HL-60 (cell line): ENCODE measurements at regions not wholly inside any gene's neighbourhood (a gene's known extent, or its start where the extent isn't known, plus 50 kb on each side); places are given as distances from the start of the nearest gene placed in this dataset.

Source experiments
- DNase-seq, 2 experiments: peaks; one replicate each; pipeline ENCODE4 v3.0.0-alpha.2; 2010 to 2020; ENCODE audit warnings: low read depth in 1 of 2, low spot score in 1 of 2
- H3K27ac ChIP-seq: fragments of 250-450 bp; sonication (Bioruptor Pico); replicated peaks from 2 replicates; pipeline ENCODE4 v1.5.1; 2020; ENCODE audit warnings: mild to moderate bottlenecking, moderate library complexity
- H3K27me3 ChIP-seq: fragments of 250-450 bp; sonication (Bioruptor Pico); 2 replicates; pipeline ENCODE4 v1.5.1; 2021; ENCODE audit warnings: mild to moderate bottlenecking, moderate library complexity; ENCODE audit not compliant: insufficient read depth, poor library complexity, severe bottlenecking
- H3K4me3 ChIP-seq: replicated peaks from 2 replicates; pipeline ENCODE4 v1.5.1; 2011; ENCODE audit warnings: mild to moderate bottlenecking, control low read depth, low read length; ENCODE audit not compliant: insufficient read depth
- GABPA ChIP-seq: IDR thresholded peaks from 2 replicates; pipeline ENCODE4 v1.6.1; 2012; ENCODE audit warnings: low read depth
- POLR2AphosphoS5 ChIP-seq: IDR thresholded peaks from 2 replicates; pipeline ENCODE4 v1.6.1; 2012; ENCODE audit warnings: low read depth
- SPI1 ChIP-seq: IDR thresholded peaks from 2 replicates; pipeline ENCODE4 v1.6.1; 2012; ENCODE audit warnings: low read depth, mild to moderate bottlenecking, borderline replicate concordance
- TF ChIP-seq, protein P1 (sequence below): IDR thresholded peaks from 2 replicates; pipeline ENCODE4 v1.6.1; 2012; ENCODE audit warnings: low read depth; ENCODE audit not compliant: insufficient replicate concordance
- TF ChIP-seq, protein P2 (sequence below): IDR thresholded peaks from one replicate; pipeline ENCODE4 v1.5.1; 2011; ENCODE audit warnings: low read length, control low read depth, inconsistent platforms; ENCODE audit not compliant: insufficient read depth

DNA sequence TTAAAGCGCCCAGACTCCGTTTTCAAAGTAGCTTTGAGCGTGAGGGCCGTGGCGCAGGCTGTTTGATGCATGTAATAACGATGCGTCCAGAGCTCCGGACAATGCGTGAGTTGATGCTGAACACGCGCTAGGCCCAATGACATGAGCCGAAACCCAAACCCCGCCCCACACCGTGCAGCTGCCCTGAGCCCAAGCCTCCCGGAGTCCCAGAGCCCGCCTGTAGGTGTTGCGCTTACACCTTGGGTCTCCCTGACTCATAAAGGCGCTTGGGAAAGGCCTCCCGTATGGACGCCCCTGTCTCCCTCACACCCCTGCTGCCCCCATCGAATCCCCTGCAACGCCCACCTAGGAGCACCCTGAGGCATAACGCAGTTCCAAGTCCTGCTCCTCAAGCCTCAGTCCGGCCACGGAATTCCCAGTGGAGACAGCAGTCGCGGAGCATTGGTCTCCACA is 87.6 kb downstream of the ERMARD start:
- no peak for TF ChIP-seq POLR2AphosphoS5
- TF ChIP-seq, protein P1, sequence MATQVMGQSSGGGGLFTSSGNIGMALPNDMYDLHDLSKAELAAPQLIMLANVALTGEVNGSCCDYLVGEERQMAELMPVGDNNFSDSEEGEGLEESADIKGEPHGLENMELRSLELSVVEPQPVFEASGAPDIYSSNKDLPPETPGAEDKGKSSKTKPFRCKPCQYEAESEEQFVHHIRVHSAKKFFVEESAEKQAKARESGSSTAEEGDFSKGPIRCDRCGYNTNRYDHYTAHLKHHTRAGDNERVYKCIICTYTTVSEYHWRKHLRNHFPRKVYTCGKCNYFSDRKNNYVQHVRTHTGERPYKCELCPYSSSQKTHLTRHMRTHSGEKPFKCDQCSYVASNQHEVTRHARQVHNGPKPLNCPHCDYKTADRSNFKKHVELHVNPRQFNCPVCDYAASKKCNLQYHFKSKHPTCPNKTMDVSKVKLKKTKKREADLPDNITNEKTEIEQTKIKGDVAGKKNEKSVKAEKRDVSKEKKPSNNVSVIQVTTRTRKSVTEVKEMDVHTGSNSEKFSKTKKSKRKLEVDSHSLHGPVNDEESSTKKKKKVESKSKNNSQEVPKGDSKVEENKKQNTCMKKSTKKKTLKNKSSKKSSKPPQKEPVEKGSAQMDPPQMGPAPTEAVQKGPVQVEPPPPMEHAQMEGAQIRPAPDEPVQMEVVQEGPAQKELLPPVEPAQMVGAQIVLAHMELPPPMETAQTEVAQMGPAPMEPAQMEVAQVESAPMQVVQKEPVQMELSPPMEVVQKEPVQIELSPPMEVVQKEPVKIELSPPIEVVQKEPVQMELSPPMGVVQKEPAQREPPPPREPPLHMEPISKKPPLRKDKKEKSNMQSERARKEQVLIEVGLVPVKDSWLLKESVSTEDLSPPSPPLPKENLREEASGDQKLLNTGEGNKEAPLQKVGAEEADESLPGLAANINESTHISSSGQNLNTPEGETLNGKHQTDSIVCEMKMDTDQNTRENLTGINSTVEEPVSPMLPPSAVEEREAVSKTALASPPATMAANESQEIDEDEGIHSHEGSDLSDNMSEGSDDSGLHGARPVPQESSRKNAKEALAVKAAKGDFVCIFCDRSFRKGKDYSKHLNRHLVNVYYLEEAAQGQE: no peak
- TF ChIP-seq SPI1: no peak
- TF ChIP-seq, protein P2, sequence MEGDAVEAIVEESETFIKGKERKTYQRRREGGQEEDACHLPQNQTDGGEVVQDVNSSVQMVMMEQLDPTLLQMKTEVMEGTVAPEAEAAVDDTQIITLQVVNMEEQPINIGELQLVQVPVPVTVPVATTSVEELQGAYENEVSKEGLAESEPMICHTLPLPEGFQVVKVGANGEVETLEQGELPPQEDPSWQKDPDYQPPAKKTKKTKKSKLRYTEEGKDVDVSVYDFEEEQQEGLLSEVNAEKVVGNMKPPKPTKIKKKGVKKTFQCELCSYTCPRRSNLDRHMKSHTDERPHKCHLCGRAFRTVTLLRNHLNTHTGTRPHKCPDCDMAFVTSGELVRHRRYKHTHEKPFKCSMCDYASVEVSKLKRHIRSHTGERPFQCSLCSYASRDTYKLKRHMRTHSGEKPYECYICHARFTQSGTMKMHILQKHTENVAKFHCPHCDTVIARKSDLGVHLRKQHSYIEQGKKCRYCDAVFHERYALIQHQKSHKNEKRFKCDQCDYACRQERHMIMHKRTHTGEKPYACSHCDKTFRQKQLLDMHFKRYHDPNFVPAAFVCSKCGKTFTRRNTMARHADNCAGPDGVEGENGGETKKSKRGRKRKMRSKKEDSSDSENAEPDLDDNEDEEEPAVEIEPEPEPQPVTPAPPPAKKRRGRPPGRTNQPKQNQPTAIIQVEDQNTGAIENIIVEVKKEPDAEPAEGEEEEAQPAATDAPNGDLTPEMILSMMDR: no peak
- no peak for TF ChIP-seq GABPA
- peaks cover 15% of the 10 kb centered on the region for H3K27me3 ChIP-seq
- H3K27ac ChIP-seq: no peak overlapping the region
- no peak for DNase-seq
- no peak overlapping the region for H3K4me3 ChIP-seq

DNA sequence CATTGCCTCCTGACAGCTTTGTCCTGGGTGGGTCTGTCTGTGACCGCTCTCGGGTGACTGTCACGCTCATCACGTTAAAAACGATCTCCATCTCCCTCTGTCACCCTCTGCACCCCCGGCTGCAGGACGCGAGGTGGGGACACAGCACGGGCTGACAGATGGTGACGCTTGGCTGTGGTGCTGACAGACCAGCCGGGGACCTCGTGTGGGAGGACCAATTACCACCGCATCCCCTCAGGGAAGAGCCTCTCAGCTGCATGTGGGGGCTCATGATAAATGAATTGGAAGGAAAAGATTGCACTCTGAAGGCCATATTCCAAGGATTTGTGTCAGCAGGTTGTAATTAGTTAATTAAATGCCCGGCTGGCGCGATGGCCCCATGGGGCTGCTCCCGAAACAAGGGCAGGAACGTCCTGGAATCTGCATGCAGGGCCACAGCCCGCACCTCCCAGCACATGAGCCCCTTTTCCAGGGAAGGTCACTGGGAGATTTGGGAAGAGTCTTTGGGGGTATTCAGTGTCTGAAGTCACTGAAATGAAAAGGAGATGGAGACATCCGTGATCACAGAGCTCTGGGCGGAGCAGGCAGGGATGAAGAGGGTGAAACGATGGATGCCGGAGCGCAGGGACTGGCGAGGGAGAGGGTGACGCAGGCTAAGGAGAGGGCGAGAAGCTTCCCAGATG is 87.1 kb downstream of the ERMARD start:
- TF ChIP-seq POLR2AphosphoS5: no peak
- no peak for TF ChIP-seq SPI1
- TF ChIP-seq GABPA: no peak
- TF ChIP-seq, protein P2: no peak
- TF ChIP-seq, protein P1: no peak
- H3K4me3 ChIP-seq: no peak overlapping the region
- H3K27me3 ChIP-seq: peaks cover 15% of the 10 kb centered on the region
- H3K27ac ChIP-seq: no peak overlapping the region
- DNase-seq: no peak

DNA sequence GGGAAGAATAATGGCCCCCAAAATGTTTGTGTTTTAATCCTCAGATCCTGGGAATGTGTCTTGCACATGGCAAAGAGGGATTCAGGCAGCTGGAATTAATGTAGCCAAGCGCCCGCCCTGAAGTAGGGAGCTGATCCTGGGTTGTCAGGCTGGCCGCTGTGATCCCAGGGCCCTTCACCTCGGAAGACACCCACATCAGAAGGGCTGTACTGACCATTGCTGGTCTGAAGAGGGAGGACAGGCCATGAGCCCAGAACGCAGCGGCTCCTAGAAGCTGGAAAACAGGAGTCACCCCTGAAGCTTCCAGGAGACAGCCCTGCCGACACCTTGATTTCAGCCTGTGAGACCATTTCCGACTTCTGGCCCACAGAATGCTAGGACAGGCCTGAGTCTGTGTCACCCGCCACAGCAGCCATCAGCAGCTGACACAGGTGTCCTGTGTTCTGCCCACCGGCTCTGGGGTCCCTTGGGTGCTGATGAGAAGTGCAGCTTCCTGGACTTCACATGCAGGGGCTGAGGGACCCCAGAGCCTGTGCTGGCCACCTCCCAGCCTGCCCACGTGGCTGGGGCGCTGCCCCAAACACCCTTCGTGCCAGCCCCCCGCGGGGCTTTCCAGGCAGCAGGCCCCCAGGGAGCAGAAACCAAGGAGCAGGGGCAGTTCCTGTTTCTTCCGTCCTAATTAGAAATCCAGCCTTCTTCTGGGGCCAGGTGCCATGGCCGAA is 86.3 kb downstream of the ERMARD start:
- no peak for DNase-seq
- Histone ChIP-seq H3K4me3 (no peak overlapping the region), H3K27ac (no peak overlapping the region), H3K27me3 (peaks cover 15% of the 10 kb centered on the region)
- TF ChIP-seq, protein P1: no peak
- TF ChIP-seq SPI1: no peak
- TF ChIP-seq POLR2AphosphoS5: no peak
- no peak for TF ChIP-seq GABPA
- TF ChIP-seq, protein P2: no peak
